HUDEP-2 (cell line): ENCODE measurements at regions not wholly inside any gene's neighbourhood (a gene's known extent, or its start where the extent isn't known, plus 50 kb on each side); places are given as distances from the start of the nearest gene placed in this dataset.
"Not testable (repeated sequence)": the region's sequence is repeated elsewhere in the genome, so short reads cannot be mapped to it uniquely, and the experiment has no call there.

ENCODE experiments used
- DNase-seq, 76 experiments: peaks; one replicate each; lab custom pipeline; 2025; ENCODE audit not compliant: unreplicated experiment in 76 of 76; lab: John Stamatoyannopoulos, UW

DNA sequence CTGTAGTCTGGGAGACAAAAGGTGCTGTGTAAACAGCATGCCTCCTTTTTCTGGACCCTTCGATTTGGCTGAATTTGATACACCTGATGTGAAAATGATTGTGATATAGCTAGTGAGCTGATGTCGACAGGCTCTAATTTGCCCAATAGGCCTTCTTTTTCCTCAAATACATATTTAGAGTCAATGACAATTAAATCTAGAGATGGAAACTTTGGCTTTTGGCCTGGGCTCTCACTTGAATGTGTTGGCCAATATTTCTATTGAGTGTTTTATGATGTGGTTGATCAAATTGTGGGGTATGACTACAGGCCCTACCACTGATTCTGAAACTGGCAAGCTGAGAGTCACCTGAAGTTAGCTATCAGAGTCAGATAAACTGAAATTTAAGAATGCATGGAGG lies 151.8 kb upstream of the MEOX2 start:
- no peak for DNase-seq

GRCh38 chr7:15837306-15837950 lies 150.9 kb upstream of the MEOX2 start:
- DNase-seq: no peak

DNA sequence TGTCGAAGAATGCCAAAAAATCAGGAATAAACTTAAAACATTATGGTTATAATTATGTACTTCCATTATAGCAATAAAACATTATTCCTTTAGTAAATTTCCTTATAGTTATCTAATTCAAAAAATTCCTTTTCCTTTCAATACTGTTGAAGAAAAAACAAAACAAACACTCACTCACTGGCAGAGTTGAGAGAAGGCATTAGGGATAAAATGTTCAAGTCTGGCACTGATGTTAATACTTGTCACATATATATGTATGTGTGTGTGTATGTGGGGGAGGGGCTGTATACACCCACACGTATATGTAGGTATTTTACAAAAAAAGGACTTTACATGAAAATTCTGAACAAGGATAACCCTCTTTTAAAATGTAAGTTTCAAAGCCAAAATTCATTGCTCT lies 150.2 kb upstream of the MEOX2 start:
- DNase-seq: no peak

GRCh38 chr7:15836041-15836440 lies 149.6 kb upstream of the MEOX2 start:
- DNase-seq: no peak

- no peak for DNase-seq
Measured at GRCh38 chr7:15834446-15834845, 148.0 kb upstream of the MEOX2 start.

DNA sequence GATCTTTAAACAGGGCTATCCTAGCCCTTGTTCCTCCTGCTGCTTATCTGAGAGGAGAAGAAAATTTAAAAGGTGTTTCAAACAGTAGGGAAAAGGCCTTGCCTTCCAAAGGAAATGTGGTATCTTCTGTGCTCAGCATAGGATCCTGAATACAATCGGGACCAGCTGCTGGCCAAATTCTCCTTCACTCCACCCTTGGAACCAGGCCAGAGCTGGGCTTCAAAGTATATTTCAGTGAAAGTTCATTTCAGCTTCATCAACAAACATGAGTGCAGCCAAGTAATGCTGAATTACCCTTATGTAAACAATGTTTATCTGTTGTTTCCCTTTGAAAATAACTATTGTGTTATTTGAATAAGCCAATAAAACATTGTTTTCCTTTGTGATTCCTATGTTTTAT lies 146.5 kb upstream of the MEOX2 start:
- peak in 1 of 76 experiments; percentile 6 for DNase-seq

DNA sequence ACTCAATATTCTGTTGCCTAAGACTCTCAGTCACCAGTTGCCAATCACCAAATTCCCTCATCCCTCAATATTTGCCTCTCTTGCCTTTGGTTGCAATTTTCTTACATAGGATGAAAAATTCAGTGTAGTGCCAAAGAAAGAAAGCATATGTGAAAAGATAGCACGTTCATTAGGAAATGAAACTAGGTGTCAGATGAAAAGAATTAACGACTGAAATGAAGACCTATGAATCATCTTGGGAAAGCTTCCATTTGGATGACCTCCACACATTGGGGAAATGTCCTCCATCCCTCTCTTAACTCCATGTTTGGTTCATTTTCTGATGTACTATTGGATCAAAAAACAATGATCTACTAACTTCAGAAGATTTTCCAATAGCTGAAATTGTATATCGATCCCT lies 145.1 kb upstream of the MEOX2 start:
- no peak for DNase-seq

DNA sequence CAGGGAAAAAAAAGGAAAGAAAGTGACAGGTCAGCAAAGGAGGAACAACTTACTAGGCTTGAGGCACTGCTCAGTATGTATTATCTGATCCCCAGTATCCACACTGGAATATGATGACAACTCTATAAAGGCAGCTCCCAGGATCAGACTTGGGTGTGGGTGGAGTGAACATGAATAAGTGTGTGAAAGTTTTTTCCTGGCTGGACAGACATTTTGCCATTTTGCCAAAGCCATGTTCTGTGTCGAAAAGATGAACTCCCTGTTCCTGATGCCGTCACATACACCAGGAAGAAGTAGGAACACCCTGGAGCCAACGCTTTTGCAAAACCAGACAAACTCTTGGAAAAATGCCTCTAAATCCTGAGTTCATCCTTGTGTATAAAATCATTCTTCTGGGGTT lies 143.2 kb upstream of the MEOX2 start:
- no peak for DNase-seq

DNA sequence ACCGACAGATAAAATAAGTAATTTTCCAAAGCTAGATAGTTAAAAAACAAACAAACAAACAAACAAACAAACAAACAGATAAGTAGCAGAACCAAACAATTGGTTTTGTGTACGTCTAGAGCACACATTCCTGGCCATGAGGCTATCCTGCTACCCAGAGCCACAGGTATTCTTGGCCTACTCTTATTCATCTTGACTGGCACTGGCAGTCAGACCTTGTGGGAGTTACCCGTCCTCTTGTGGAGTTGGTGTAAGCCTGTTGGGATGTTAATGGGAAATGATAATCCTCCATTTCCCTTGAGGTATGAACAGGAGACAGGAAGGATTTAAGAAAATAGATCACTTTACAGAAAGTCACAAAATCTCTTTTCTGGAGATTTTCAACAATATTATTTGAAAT lies 142.4 kb upstream of the MEOX2 start:
- DNase-seq: no peak

GRCh38 chr7:15821484-15822427 lies 135.3 kb upstream of the MEOX2 start:
- no peak for DNase-seq

GRCh38 chr7:15820319-15820718 lies 133.8 kb upstream of the MEOX2 start:
- no peak for DNase-seq

GRCh38 chr7:15816835-15817426 lies 130.4 kb upstream of the MEOX2 start:
- DNase-seq: no peak

- no peak for DNase-seq
Measured at GRCh38 chr7:15813448-15813847, 127.0 kb upstream of the MEOX2 start.

GRCh38 chr7:15810383-15810782 lies 123.9 kb upstream of the MEOX2 start:
- DNase-seq: not testable (repeated sequence)

DNA sequence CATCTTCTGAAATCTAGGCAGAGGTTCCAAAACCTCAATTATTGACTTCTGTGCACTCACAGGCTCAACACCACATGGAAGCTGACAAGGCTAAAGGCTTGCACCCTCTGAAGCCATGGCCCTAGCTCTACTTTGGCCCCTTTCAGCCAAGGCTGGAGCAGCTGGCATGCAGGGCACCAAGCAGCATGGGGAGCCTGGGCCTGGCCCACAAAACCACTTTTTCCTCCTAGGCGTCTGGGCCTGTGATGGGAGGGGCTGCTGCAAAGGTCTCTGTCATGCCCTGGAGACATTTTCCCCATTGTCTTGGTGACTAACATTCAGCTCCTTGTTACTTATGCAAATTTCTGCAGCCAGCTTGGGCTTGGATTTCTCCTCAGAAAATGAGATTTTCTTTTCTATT lies 123.5 kb upstream of the MEOX2 start:
- not testable (repeated sequence) for DNase-seq

GRCh38 chr7:15805891-15806290 lies 119.4 kb upstream of the MEOX2 start:
- no peak for DNase-seq

GRCh38 chr7:15802425-15802824 lies 115.9 kb upstream of the MEOX2 start:
- DNase-seq: no peak

DNA sequence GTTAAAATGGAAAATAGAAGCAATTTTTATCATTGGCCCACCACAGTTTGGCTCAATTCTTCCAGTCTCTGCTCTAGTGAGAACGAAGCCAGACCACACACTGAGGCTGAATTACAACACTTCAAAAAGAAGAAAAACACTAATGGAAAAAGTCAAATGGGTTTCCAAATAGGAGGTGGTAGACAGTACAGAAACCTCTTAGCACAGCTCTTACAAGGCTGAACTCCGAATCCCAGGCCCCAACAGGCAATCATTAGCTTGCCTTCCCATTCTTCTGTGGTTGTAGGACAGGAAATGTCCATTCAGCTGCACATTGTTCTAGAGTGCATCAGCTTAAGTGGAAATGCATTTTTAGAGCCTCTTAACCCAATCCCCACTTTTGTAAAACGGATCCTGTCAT lies 115.1 kb upstream of the MEOX2 start:
- no peak for DNase-seq

GRCh38 chr7:15801041-15801440 lies 114.6 kb upstream of the MEOX2 start:
- DNase-seq: no peak

DNA sequence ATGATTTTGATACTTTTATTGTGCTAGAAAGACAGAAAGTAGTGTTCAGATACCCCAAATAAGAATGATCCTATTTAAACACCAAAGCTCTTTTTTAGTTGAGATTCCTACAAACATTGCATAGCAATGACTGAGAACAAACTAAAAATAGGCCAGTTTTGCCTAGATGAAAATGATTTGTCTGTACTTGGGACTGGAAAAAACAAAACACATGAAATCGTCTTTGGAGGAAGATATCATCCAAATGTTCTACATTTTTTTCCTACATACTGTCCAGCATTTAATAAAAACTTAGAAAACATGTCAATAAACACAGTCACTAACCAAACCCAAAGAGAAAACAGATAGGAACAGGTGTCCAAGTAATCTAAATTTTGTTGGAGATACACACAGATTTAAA lies 111.6 kb upstream of the MEOX2 start:
- no peak for DNase-seq

- DNase-seq: no peak
Measured at GRCh38 chr7:15795393-15795792, 108.9 kb upstream of the MEOX2 start.

- DNase-seq: no peak
Measured at GRCh38 chr7:15794801-15795200, 108.3 kb upstream of the MEOX2 start.
